IMR-90 (cell line): ENCODE measurements at regions not wholly inside any gene's neighbourhood (a gene's known extent, or its start where the extent isn't known, plus 50 kb on each side); places are given as distances from the start of the nearest gene placed in this dataset.

ENCODE experiments used
- ATAC-seq: fragments of 200-7000 bp; cut with Tn5 transposase; 2 replicates; pipeline ENCODE4 v1.9.1; 2020; ENCODE audit warnings: low read depth, mild to moderate bottlenecking, moderate library complexity
- BruUV-seq: library from RNA; stranded (reverse); fragments of 400-500 nt; replicated peaks from 2 replicates; lab custom pipeline; 2021; lab: Mats Ljungman, UMichigan
- CTCF ChIA-PET: fragments of 300-600 bp; formaldehyde crosslinking; extraction: SDS; loops from one replicate; lab custom pipeline; 2021; ENCODE audit warnings: antibody characterized with exemption; lab: Yijun Ruan, JAX
- POLR2A ChIA-PET: fragments of 300-600 bp; sonication (Branson Sonifier 250); formaldehyde crosslinking; loops from one replicate; lab custom pipeline; 2022; ENCODE audit warnings: antibody characterized with exemption; ENCODE audit not compliant: unreplicated experiment; lab: Charles Lee
- DNase-seq: peaks from one replicate; pipeline ENCODE4 v3.0.0; 2013
- H2AFZ ChIP-seq: replicated peaks from 2 replicates; pipeline ENCODE3; 2013; ENCODE audit warnings: low read length, mild to moderate bottlenecking; ENCODE audit not compliant: poor library complexity
- H2AK5ac ChIP-seq: 2 replicates; pipeline ENCODE4 v1.6.1; 2013; ENCODE audit warnings: low read depth, low read length, inconsistent platforms
- H2AK9ac ChIP-seq: replicated peaks from 2 replicates; pipeline ENCODE3; 2013; ENCODE audit warnings: mild to moderate bottlenecking, low read depth, low read length, moderate library complexity; ENCODE audit not compliant: poor library complexity
- H2BK120ac ChIP-seq: 2 replicates; pipeline ENCODE4 v1.6.1; 2013; ENCODE audit warnings: low read depth, low read length, inconsistent platforms
- H2BK15ac ChIP-seq: 3 replicates; pipeline ENCODE4 v1.6.1; 2013; ENCODE audit warnings: low read depth, low read length, inconsistent platforms
- H2BK20ac ChIP-seq: 2 replicates; pipeline ENCODE4 v1.6.1; 2013; ENCODE audit warnings: low read depth, mild to moderate bottlenecking, inconsistent platforms, low read length, moderate library complexity
- H2BK5ac ChIP-seq: 2 replicates; pipeline ENCODE4 v1.6.1; 2013; ENCODE audit warnings: mild to moderate bottlenecking, low read depth, low read length, inconsistent platforms; ENCODE audit not compliant: poor library complexity, severe bottlenecking
- H3K14ac ChIP-seq: replicated peaks from 2 replicates; pipeline ENCODE4 v1.6.1; 2013; ENCODE audit warnings: low read depth, low read length, inconsistent platforms
- H3K18ac ChIP-seq: 2 replicates; pipeline ENCODE4 v1.6.1; 2013; ENCODE audit warnings: low read depth, low read length, control low read depth
- H3K23ac ChIP-seq: 2 replicates; pipeline ENCODE4 v1.6.1; 2013; ENCODE audit warnings: low read depth, low read length, inconsistent platforms
- H3K27ac ChIP-seq: 2 replicates; pipeline ENCODE4 v1.5.1; 2013; ENCODE audit warnings: mild to moderate bottlenecking, control low read depth, low read length; ENCODE audit not compliant: insufficient read depth
- H3K27me3 ChIP-seq: 2 replicates; pipeline ENCODE4 v1.6.1; 2013; ENCODE audit warnings: low read length; ENCODE audit not compliant: control insufficient read depth, insufficient read depth
- H3K36me3 ChIP-seq: 2 replicates; pipeline ENCODE4 v1.6.1; 2013; ENCODE audit warnings: low read length, mixed read lengths; ENCODE audit not compliant: control insufficient read depth, insufficient read depth
- H3K4ac ChIP-seq: 2 replicates; pipeline ENCODE4 v1.6.1; 2013; ENCODE audit warnings: low read depth, low read length, inconsistent platforms
- H3K4me1 ChIP-seq: 2 replicates; pipeline ENCODE4 v1.6.1; 2013; ENCODE audit warnings: low read length, mixed read lengths; ENCODE audit not compliant: control insufficient read depth, insufficient read depth
- H3K4me2 ChIP-seq: 2 replicates; pipeline ENCODE4 v1.6.1; 2013; ENCODE audit warnings: low read depth, mild to moderate bottlenecking, control low read depth, low read length, moderate library complexity
- H3K4me3 ChIP-seq: 2 replicates; pipeline ENCODE4 v1.5.1; 2013; ENCODE audit warnings: low read depth, mild to moderate bottlenecking, control low read depth, low read length, moderate library complexity; ENCODE audit not compliant: insufficient read depth
- H3K56ac ChIP-seq: 2 replicates; pipeline ENCODE4 v1.6.1; 2013; ENCODE audit warnings: low read length, inconsistent platforms; ENCODE audit not compliant: insufficient read depth; ENCODE audit errors: extremely low read depth
- H3K79me1 ChIP-seq, 2 experiments: 2 replicates each; pipeline ENCODE4 v1.6.1; 2013; ENCODE audit warnings: low read length in 2 of 2, inconsistent platforms in 1 of 2, low read depth in 1 of 2
- H3K9ac ChIP-seq: 2 replicates; pipeline ENCODE4 v1.6.1; 2013; ENCODE audit warnings: low read depth, low read length, control low read depth
- H3K9me1 ChIP-seq: 2 replicates; pipeline ENCODE4 v1.6.1; 2013; ENCODE audit warnings: low read length, inconsistent platforms; ENCODE audit not compliant: insufficient read depth
- H3K9me3 ChIP-seq: 2 replicates; pipeline ENCODE4 v1.6.1; 2013; ENCODE audit warnings: low read length; ENCODE audit not compliant: control insufficient read depth, insufficient read depth
- H4K20me1 ChIP-seq: 2 replicates; pipeline ENCODE4 v1.6.1; 2013; ENCODE audit warnings: low read length, inconsistent platforms; ENCODE audit not compliant: insufficient read depth
- H4K5ac ChIP-seq: 2 replicates; pipeline ENCODE4 v1.6.1; 2013; ENCODE audit warnings: mild to moderate bottlenecking, low read depth, low read length, control low read depth
- H4K8ac ChIP-seq, 2 experiments: 2 replicates each; pipeline ENCODE4 v1.6.1; 2013; ENCODE audit warnings: low read depth in 2 of 2, low read length in 2 of 2, control low read depth in 1 of 2, inconsistent platforms in 1 of 2
- H4K91ac ChIP-seq: 2 replicates; pipeline ENCODE4 v1.6.1; 2013; ENCODE audit warnings: low read depth, low read length, inconsistent platforms; ENCODE audit not compliant: insufficient read depth
- FOS ChIP-seq: fragments of 150-350 bp; IDR thresholded peaks from 2 replicates; pipeline ENCODE4 v1.6.1; 2016; ENCODE audit warnings: low read depth, low read length
- NFE2L2 ChIP-seq: fragments of 150-350 bp; IDR thresholded peaks from 2 replicates; pipeline ENCODE4 v1.6.1; 2016; ENCODE audit warnings: low read depth, mild to moderate bottlenecking, low read length
- RCOR1 ChIP-seq: IDR thresholded peaks from 2 replicates; pipeline ENCODE4 v1.6.1; 2012; ENCODE audit warnings: mild to moderate bottlenecking, low read length, improper control_type of control experiment; ENCODE audit not compliant: insufficient replicate concordance
- WGBS, 2 experiments: methylation state at CpG; one replicate each; pipeline versions ENCODE4 v1.1.5 to v1.1.7; 2013; ENCODE audit warnings: missing lambda C conversion rate in 2 of 2; ENCODE audit not compliant: insufficient read length in 1 of 2; ENCODE audit errors: extremely low coverage in 2 of 2; 5-methylcytosine and 5-hydroxymethylcytosine counted together
- dilution Hi-C: fragments of 300-500 bp; cut with HindIII; formaldehyde crosslinking; loops from one replicate; pipeline ENCODE4 v1.14.3; 2018; ENCODE audit warnings: low sequenced_read_pairs; ENCODE audit not compliant: unreplicated experiment
- in situ Hi-C: fragments of 300-500 bp; cut with MboI; formaldehyde crosslinking; loops from 3 replicates; pipeline ENCODE4 v1.14.3; 2019; ENCODE audit warnings: low sequenced_read_pairs, inconsistent platforms, mixed read lengths
- intact Hi-C: fragments of 100-400 bp; cut with micrococcal nuclease; formaldehyde crosslinking; loops from 2 replicates; pipeline ENCODE4 v1.10.0; 2022
- TF ChIP-seq, protein P1 (sequence below): fragments of 150-350 bp; IDR thresholded peaks from 2 replicates; pipeline ENCODE4 v1.6.1; 2016; ENCODE audit warnings: low read depth, mild to moderate bottlenecking, low read length, moderate library complexity, borderline replicate concordance
- TF ChIP-seq, protein P2 (sequence below): conservative IDR thresholded peaks from 2 replicates; pipeline ENCODE4 v1.5.1; 2012; ENCODE audit warnings: mild to moderate bottlenecking, low read depth, low read length, improper control_type of control experiment

DNA sequence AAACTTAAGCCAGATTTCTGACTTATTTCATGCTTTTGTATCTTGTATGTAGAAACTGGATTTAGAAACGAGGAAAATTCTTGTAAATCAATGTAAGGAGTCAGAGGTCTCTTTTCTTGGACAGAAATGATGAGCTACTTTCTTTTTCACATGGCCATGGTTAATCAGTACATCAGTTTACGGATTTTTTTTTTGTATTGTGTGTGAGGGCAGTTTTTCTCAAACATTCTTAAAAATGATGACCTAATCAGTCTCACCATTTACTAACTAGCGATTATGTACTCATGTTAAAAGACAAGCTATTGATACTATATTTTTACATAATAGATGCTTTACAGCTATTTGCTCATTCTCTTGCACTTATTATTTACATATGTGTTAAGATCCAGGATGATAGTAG lies 165.2 kb upstream of the DOCK10 start:
- H3K14ac ChIP-seq, result no peak overlapping the region
- H3K18ac ChIP-seq, result no peak overlapping the region
- intact Hi-C loops (no loop called here), dilution Hi-C loops (no loop called here), in situ Hi-C loops (no loop called here)
- H4K8ac ChIP-seq, result no peak overlapping the region
- BruUV-seq, result no TSS peak
- H3K23ac ChIP-seq, result no peak overlapping the region
- H2BK20ac ChIP-seq, result no peak overlapping the region
- H2BK120ac ChIP-seq, result no peak overlapping the region
- H4K91ac ChIP-seq, result no peak overlapping the region
- H3K27ac ChIP-seq, result no peak overlapping the region
- ATAC-seq (no peak), DNase-seq (no peak)
- H4K20me1 ChIP-seq, result no peaks in the 10 kb centered on the region
- CTCF ChIA-PET, result interaction anchor here (0.9 kb wide), 2 partner anchors 9 to 28 kb away, joined by 3 read pairs; no protein-coding TSS in a partner anchor
- no peak overlapping the region for H3K9ac ChIP-seq
- H2AK5ac ChIP-seq, result no peak overlapping the region
- no peak overlapping the region for H2AK9ac ChIP-seq
- H3K4ac ChIP-seq, result no peak overlapping the region
- TF ChIP-seq FOS (no peak), NFE2L2 (no peak), RCOR1 (no peak)
- TF ChIP-seq, protein P1, sequence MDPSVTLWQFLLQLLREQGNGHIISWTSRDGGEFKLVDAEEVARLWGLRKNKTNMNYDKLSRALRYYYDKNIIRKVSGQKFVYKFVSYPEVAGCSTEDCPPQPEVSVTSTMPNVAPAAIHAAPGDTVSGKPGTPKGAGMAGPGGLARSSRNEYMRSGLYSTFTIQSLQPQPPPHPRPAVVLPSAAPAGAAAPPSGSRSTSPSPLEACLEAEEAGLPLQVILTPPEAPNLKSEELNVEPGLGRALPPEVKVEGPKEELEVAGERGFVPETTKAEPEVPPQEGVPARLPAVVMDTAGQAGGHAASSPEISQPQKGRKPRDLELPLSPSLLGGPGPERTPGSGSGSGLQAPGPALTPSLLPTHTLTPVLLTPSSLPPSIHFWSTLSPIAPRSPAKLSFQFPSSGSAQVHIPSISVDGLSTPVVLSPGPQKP, result no peak
- TF ChIP-seq, protein P2, sequence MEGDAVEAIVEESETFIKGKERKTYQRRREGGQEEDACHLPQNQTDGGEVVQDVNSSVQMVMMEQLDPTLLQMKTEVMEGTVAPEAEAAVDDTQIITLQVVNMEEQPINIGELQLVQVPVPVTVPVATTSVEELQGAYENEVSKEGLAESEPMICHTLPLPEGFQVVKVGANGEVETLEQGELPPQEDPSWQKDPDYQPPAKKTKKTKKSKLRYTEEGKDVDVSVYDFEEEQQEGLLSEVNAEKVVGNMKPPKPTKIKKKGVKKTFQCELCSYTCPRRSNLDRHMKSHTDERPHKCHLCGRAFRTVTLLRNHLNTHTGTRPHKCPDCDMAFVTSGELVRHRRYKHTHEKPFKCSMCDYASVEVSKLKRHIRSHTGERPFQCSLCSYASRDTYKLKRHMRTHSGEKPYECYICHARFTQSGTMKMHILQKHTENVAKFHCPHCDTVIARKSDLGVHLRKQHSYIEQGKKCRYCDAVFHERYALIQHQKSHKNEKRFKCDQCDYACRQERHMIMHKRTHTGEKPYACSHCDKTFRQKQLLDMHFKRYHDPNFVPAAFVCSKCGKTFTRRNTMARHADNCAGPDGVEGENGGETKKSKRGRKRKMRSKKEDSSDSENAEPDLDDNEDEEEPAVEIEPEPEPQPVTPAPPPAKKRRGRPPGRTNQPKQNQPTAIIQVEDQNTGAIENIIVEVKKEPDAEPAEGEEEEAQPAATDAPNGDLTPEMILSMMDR, result no peak
- no peak overlapping the region for H3K4me3 ChIP-seq
- H2BK15ac ChIP-seq, result no peak overlapping the region
- no peaks in the 10 kb centered on the region for H3K27me3 ChIP-seq
- H2AFZ ChIP-seq, result no peak overlapping the region
- no peak overlapping the region for H4K5ac ChIP-seq
- no peak overlapping the region for H3K56ac ChIP-seq
- H3K9me1 ChIP-seq, result no peaks in the 10 kb centered on the region
- no peaks in the 10 kb centered on the region for H3K4me1 ChIP-seq
- no peak overlapping the region for H2BK5ac ChIP-seq
- no peaks in the 10 kb centered on the region for H3K36me3 ChIP-seq
- H3K79me1 ChIP-seq, result no peaks in the 10 kb centered on the region
- H3K9me3 ChIP-seq, result no peaks in the 10 kb centered on the region
- POLR2A ChIA-PET, result no interaction called here
- no peak overlapping the region for H3K4me2 ChIP-seq
- no CpG with 5 or more reads among the region's 3 CpGs for WGBS, 2 experiments
